Neural progenitor cell (in vitro differentiated cells): ENCODE measurements at regions not wholly inside any gene's neighbourhood (a gene's known extent, or its start where the extent isn't known, plus 50 kb on each side); places are given as distances from the start of the nearest gene placed in this dataset.

Source experiments
- CTCF ChIP-seq: fragments of 200-600 bp; sonication (generic); IDR thresholded peaks from 2 replicates; pipeline ENCODE4 v1.5.1; 2017; ENCODE audit warnings: antibody characterized with exemption, mild to moderate bottlenecking
- EZH2 ChIP-seq: fragments of 200-600 bp; sonication (generic); IDR thresholded peaks from 2 replicates; pipeline ENCODE4 v1.6.1; 2017; ENCODE audit warnings: antibody characterized with exemption, mild to moderate bottlenecking, moderate library complexity
- EZH2phosphoT487 ChIP-seq: fragments of 200-600 bp; sonication (generic); IDR thresholded peaks from 2 replicates; pipeline ENCODE4 v1.6.1; 2017; ENCODE audit warnings: antibody characterized with exemption

GRCh38 chr4:135515295-135515694 lies 1313.7 kb upstream of the PABPC4L start:
- no peak for TF ChIP-seq CTCF
- no peak for TF ChIP-seq EZH2phosphoT487
- no peak for TF ChIP-seq EZH2
